ENCODE measurements at regions not wholly inside any gene's neighbourhood (a gene's known extent, or its start where the extent isn't known, plus 50 kb on each side); places are given as distances from the start of the nearest gene placed in this dataset.
"Not testable (repeated sequence)": the region's sequence is repeated elsewhere in the genome, so short reads cannot be mapped to it uniquely, and the experiment has no call there.

DNA sequence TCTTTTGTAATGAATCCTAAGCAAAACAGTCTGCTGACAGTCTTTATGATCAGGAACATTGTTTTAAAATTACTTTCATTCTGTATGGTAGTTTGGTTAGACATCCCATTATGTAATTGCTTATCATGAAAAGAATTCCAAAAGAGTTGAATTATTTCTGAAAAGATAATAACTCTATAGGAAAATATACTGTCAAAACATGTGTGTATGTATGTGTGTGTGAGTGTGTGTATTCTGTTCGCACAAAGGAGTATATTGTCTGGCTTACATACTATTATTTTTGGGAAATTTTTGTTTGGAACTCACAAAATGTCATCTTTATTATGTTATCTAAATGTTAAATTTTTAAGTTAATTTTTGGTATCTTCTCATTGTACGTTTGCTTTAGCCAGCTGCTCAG is 1075.9 kb downstream of the ZPLD1 start:
- no peak overlapping the region for H3K4me3 ChIP-seq (ENCODE audit: low read depth, low read length)
- no peak for DNase-seq (ENCODE audit: low read depth)
- TF ChIP-seq, protein P1, sequence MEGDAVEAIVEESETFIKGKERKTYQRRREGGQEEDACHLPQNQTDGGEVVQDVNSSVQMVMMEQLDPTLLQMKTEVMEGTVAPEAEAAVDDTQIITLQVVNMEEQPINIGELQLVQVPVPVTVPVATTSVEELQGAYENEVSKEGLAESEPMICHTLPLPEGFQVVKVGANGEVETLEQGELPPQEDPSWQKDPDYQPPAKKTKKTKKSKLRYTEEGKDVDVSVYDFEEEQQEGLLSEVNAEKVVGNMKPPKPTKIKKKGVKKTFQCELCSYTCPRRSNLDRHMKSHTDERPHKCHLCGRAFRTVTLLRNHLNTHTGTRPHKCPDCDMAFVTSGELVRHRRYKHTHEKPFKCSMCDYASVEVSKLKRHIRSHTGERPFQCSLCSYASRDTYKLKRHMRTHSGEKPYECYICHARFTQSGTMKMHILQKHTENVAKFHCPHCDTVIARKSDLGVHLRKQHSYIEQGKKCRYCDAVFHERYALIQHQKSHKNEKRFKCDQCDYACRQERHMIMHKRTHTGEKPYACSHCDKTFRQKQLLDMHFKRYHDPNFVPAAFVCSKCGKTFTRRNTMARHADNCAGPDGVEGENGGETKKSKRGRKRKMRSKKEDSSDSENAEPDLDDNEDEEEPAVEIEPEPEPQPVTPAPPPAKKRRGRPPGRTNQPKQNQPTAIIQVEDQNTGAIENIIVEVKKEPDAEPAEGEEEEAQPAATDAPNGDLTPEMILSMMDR (IDR thresholded peaks at IDR 0.05; ENCODE audit: low read depth, low read length, missing control alignments), result no peak

DNA sequence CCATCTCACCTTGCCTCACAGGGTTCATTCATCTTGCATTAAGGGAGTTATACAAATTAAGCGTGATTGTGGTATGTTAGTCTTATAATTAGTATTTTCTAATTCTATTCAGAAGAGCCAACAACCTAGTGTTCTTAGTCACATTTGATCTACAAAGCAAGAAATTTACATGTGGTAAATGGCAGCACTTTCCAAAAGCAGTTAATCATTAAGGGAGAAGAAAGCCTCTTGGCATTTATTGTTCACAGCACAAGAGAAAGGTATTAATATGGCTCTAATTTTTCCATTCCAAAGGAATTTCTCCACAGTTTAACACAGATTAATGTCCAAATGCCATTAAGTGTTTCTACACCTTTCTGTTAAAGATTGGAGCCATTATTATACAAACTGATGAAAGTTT is 1077.1 kb downstream of the ZPLD1 start:
- TF ChIP-seq, protein P1 (IDR thresholded peaks at IDR 0.05; ENCODE audit: low read depth, low read length, missing control alignments), result no peak

DNA sequence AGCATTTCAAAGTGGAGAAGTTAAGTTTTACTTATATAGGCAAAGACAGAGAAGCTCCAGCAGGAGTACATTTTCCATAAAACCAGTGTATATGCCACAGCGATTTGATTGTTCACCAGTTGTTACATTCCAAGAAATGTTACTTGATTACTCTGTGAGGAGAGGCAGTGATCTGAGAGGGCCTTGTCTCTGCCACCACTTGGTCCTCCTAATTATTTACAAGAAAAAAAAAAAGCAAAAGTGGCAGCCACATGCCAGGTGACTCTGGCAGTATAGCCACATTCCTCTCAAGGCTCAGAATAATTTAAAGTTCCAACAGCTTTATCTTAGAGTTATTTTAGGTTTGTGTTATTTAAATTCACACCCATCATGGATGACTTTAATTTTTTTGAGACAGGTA is 1077.8 kb downstream of the ZPLD1 start:
- no peak for DNase-seq (ENCODE audit: low read depth)
- TF ChIP-seq, protein P1 (IDR thresholded peaks at IDR 0.05; ENCODE audit: low read depth, low read length, missing control alignments), result no peak
- no peak overlapping the region for H3K4me3 ChIP-seq (ENCODE audit: low read depth, low read length)

More for the DNA sequence above, 1077.1 kb downstream of the ZPLD1 start:
- no peak for DNase-seq (ENCODE audit: low read depth)
- no peak overlapping the region for H3K4me3 ChIP-seq (ENCODE audit: low read depth, low read length)

DNA sequence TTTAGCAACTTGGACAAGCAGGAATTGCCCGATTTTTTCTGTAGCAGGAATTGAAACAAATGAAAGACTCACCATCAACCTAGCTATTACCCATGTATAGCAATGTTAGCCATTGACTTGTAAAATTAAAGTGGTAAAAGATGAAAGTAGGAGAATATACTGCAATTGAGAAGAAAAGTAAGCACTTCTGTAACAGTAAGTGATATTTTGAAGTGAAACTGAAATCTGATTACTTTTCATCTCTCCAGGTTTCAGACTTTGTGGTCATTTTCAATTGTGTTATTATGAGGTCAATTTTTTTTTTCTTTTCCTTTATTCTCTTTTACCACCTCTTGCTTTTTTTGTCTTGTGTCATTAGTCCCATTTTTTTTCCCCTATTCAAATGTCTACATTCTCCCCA is 1078.2 kb downstream of the ZPLD1 start:
- no peak overlapping the region for H3K4me3 ChIP-seq (ENCODE audit: low read depth, low read length)
- TF ChIP-seq, protein P1 (IDR thresholded peaks at IDR 0.05; ENCODE audit: low read depth, low read length, missing control alignments), result no peak
- no peak for DNase-seq (ENCODE audit: low read depth)

DNA sequence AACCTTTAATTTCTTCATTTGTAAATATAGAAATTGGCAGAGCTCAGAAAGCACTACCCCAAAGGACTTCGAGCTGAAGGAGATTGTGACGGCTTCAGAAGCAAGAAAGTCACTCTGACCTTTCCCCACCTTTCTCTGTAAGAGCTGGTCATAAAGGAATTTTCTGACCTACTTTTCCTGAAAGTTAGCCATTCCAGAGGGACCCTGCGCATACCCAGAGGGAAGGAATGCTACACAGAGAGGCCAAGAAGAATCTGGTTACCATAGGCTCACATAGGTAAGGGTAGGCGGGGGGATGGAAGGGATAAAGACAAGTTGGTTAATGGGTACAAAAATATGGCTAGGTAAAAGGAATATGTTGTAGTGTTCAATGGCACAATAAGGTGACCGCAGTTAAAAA is 1080.3 kb downstream of the ZPLD1 start:
- TF ChIP-seq, protein P1 (IDR thresholded peaks at IDR 0.05; ENCODE audit: low read depth, low read length, missing control alignments), result no peak
- no peak for DNase-seq (ENCODE audit: low read depth)
- H3K4me3 ChIP-seq (ENCODE audit: low read depth, low read length), result no peak overlapping the region

DNA sequence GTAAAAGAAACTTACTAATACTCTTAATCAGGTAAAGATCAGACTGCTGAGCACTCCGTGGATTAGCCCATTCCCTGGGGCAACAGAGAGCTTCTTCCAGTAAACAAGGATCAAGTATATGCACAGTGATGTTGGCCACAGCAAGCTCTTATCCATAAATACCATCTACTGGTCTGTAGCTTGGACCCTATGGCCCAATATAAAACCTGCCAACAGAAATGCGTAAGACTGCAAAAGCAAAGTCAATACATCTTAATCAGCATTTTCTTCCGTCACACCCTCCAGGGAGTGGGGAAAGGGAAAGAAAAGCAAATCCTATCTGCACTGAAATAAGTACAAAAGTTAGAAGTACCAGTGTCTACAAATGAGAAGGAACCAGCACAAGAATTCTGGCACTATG is 1082.1 kb downstream of the ZPLD1 start:
- TF ChIP-seq, protein P1 (IDR thresholded peaks at IDR 0.05; ENCODE audit: low read depth, low read length, missing control alignments), result no peak
- DNase-seq (ENCODE audit: low read depth), result no peak
- H3K4me3 ChIP-seq (ENCODE audit: low read depth, low read length), result no peak overlapping the region

DNA sequence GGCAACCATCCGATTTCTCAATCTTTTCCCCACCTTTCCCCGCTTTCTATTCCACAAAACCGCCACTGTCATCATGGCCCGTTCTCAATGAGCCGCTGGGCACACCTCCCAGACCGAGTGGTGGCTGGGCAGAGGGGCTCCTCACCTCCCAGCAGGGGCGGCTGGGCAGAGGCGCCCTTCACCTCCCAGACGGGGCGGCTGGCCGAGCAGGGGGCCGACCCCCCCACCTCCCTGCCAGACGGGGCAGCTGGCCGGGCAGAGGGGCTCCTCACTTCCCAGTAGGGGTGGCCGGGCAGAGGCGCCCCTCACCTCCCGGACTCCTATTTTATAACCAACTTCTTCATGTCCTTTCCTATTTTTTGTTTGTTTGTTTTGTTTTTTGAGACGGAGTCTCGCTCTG is 1096.5 kb downstream of the ZPLD1 start:
- H3K4me3 ChIP-seq (ENCODE audit: low read depth, low read length); DNase-seq (ENCODE audit: low read depth): not testable (repeated sequence)

DNA sequence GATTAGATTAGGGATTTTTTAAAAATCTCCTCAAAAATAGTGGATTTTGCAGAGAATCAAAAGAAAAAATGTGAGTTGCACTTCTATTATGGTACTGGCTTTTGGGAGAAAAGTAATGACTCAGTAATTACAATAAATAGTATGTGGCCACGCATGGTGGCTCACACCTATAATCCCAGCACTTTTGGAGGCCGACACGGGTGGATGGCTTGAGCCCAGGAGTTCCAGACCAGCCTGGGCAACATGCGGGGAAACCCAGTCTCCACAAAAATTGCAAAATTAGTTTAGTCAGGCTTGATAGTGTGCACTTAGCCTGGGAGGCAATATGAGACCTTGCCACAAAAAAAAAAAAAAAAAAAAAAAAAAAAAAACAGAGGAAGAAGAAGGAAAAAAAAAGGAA is 1098.2 kb downstream of the ZPLD1 start:
- DNase-seq (ENCODE audit: low read depth), result no peak
- H3K4me3 ChIP-seq (ENCODE audit: low read depth, low read length), result no peak overlapping the region
- TF ChIP-seq, protein P1 (IDR thresholded peaks at IDR 0.05; ENCODE audit: low read depth, low read length, missing control alignments), result no peak

Data from GM12864 (cell line).